Upper lobe of right lung (tissue), 1 donor: ENCODE measurements at regions not wholly inside any gene's neighbourhood (a gene's known extent, or its start where the extent isn't known, plus 50 kb on each side); places are given as distances from the start of the nearest gene placed in this dataset.

ENCODE experiments used
- ATAC-seq: fragments of 200-7000 bp; cut with Tn5 transposase; one replicate; pipeline ENCODE4 v1.9.1; 2020; ENCODE audit warnings: mild to moderate bottlenecking, moderate library complexity
- DNase-seq: peaks from one replicate; pipeline ENCODE4 v3.0.0-alpha.2; 2020
- H3K27ac ChIP-seq: fragments of 200-600 bp; one replicate; pipeline ENCODE4 v1.8.0; 2022
- H3K27me3 ChIP-seq: fragments of 200-600 bp; one replicate; pipeline ENCODE4 v1.8.0; 2022; ENCODE audit warnings: mild to moderate bottlenecking
- H3K36me3 ChIP-seq: fragments of 200-600 bp; one replicate; pipeline ENCODE4 v1.8.0; 2022
- H3K4me1 ChIP-seq: fragments of 200-600 bp; one replicate; pipeline ENCODE4 v1.8.0; 2022
- H3K4me3 ChIP-seq: fragments of 200-600 bp; one replicate; pipeline ENCODE4 v1.8.0; 2022; ENCODE audit warnings: mild to moderate bottlenecking
- H3K9me3 ChIP-seq: fragments of 200-600 bp; one replicate; pipeline ENCODE4 v1.8.0; 2022
- CTCF ChIP-seq: fragments of 200-600 bp; IDR thresholded peaks from one replicate; pipeline ENCODE4 v1.8.0; 2022; ENCODE audit warnings: antibody characterized with exemption
- intact Hi-C: fragments of 100-400 bp; cut with DNase I; formaldehyde crosslinking; loops from one replicate; pipeline ENCODE4 v1.11.0; 2022
- donor health status: DM: no; HTN: yes; CAD: no; lungs with severe emphysema.

- H3K36me3 ChIP-seq = no peaks in the 10 kb centered on the region
- TF ChIP-seq CTCF = no peak
- intact Hi-C loops = no loop called here
- ATAC-seq = no peak
- no peaks in the 10 kb centered on the region for H3K4me1 ChIP-seq
- DNase-seq = no peak
- H3K27me3 ChIP-seq = no peaks in the 10 kb centered on the region
- H3K27ac ChIP-seq = no peak overlapping the region
- H3K4me3 ChIP-seq = no peak overlapping the region
- no peaks in the 10 kb centered on the region for H3K9me3 ChIP-seq
Measured at GRCh38 chr1:37290718-37291117, 183.7 kb upstream of the ZC3H12A start.

- H3K9me3 ChIP-seq = no peaks in the 10 kb centered on the region
- TF ChIP-seq CTCF = no peak
- H3K4me3 ChIP-seq = no peak overlapping the region
- H3K27me3 ChIP-seq = no peaks in the 10 kb centered on the region
- intact Hi-C loops = no loop called here
- H3K4me1 ChIP-seq = no peaks in the 10 kb centered on the region
- DNase-seq (no peak), ATAC-seq (no peak)
- H3K36me3 ChIP-seq = no peaks in the 10 kb centered on the region
- no peak overlapping the region for H3K27ac ChIP-seq
Measured at GRCh38 chr1:37292789-37293188, 181.6 kb upstream of the ZC3H12A start.

GRCh38 chr1:37294096-37294495 is 180.3 kb upstream of the ZC3H12A start:
- no peak overlapping the region for H3K4me3 ChIP-seq
- H3K4me1 ChIP-seq = no peaks in the 10 kb centered on the region
- no peaks in the 10 kb centered on the region for H3K27me3 ChIP-seq
- DNase-seq (no peak), ATAC-seq (no peak)
- H3K9me3 ChIP-seq = no peaks in the 10 kb centered on the region
- TF ChIP-seq CTCF = no peak
- no peak overlapping the region for H3K27ac ChIP-seq
- intact Hi-C loops = no loop called here
- H3K36me3 ChIP-seq = no peaks in the 10 kb centered on the region

- H3K27ac ChIP-seq = no peak overlapping the region
- no peak for DNase-seq
- TF ChIP-seq CTCF = no peak
- H3K4me3 ChIP-seq = no peak overlapping the region
- no peak for ATAC-seq
- no peaks in the 10 kb centered on the region for H3K9me3 ChIP-seq
- H3K4me1 ChIP-seq = no peaks in the 10 kb centered on the region
- no peaks in the 10 kb centered on the region for H3K27me3 ChIP-seq
- no peaks in the 10 kb centered on the region for H3K36me3 ChIP-seq
- intact Hi-C loops = no loop called here
Measured at GRCh38 chr1:37294529-37294928, 179.9 kb upstream of the ZC3H12A start.

- intact Hi-C loops = no loop called here
- DNase-seq (no peak), ATAC-seq (no peak)
- Histone ChIP-seq H3K27me3 (peaks cover 4% of the 10 kb centered on the region), H3K4me1 (no peaks in the 10 kb centered on the region), H3K36me3 (no peaks in the 10 kb centered on the region), H3K27ac (no peak overlapping the region), H3K4me3 (no peak overlapping the region), H3K9me3 (no peaks in the 10 kb centered on the region)
- no peak for TF ChIP-seq CTCF
Measured at GRCh38 chr1:37298769-37299168, 175.6 kb upstream of the ZC3H12A start.

GRCh38 chr1:37299216-37299615 is 175.2 kb upstream of the ZC3H12A start:
- H3K27me3 ChIP-seq = peaks cover 4% of the 10 kb centered on the region
- no peaks in the 10 kb centered on the region for H3K9me3 ChIP-seq
- H3K4me3 ChIP-seq = no peak overlapping the region
- ATAC-seq = no peak
- H3K27ac ChIP-seq = no peak overlapping the region
- intact Hi-C loops = no loop called here
- no peaks in the 10 kb centered on the region for H3K36me3 ChIP-seq
- TF ChIP-seq CTCF = no peak
- no peaks in the 10 kb centered on the region for H3K4me1 ChIP-seq
- DNase-seq = no peak
